ENCODE measurements at regions not wholly inside any gene's neighbourhood (a gene's known extent, or its start where the extent isn't known, plus 50 kb on each side); places are given as distances from the start of the nearest gene placed in this dataset.

DNA sequence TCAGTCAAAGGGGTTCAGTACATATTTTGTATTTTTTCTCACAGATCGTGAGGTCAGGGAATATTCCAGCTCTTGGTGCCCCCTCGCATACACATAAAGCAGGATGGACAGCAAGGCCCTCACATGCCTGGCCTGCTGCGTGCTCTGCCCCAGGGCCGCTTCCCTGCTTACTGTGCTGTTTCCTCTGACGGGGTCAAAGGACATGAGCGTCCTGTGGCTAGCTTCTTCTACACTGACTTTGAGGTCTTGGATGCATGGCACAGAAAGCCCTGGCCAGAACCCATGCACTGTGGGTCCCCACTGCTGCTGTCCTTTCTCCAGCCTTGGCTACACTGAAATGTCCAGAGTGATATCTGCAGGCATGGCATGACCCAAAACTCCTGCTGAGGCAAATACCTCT is 92.5 kb upstream of the GGTLC1 start:
- DNase-seq (ENCODE audit: low spot score, unreplicated experiment), result no peak
- Mint-ChIP-seq H3K27me3 (peaks cover 2% of the 10 kb centered on the region), H3K36me3 (ENCODE audit: insufficient read depth) (no peaks in the 10 kb centered on the region), H3K4me1 (ENCODE audit: low read depth) (no peaks in the 10 kb centered on the region), H3K4me3 (ENCODE audit: low read depth) (no peak overlapping the region), H3K9me3 (ENCODE audit: low read depth) (no peaks in the 10 kb centered on the region), H3K27ac (no peak overlapping the region)
- TF ChIP-seq, protein P1, sequence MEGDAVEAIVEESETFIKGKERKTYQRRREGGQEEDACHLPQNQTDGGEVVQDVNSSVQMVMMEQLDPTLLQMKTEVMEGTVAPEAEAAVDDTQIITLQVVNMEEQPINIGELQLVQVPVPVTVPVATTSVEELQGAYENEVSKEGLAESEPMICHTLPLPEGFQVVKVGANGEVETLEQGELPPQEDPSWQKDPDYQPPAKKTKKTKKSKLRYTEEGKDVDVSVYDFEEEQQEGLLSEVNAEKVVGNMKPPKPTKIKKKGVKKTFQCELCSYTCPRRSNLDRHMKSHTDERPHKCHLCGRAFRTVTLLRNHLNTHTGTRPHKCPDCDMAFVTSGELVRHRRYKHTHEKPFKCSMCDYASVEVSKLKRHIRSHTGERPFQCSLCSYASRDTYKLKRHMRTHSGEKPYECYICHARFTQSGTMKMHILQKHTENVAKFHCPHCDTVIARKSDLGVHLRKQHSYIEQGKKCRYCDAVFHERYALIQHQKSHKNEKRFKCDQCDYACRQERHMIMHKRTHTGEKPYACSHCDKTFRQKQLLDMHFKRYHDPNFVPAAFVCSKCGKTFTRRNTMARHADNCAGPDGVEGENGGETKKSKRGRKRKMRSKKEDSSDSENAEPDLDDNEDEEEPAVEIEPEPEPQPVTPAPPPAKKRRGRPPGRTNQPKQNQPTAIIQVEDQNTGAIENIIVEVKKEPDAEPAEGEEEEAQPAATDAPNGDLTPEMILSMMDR (IDR thresholded peaks at IDR 0.05; ENCODE audit: unreplicated experiment), result no peak

DNA sequence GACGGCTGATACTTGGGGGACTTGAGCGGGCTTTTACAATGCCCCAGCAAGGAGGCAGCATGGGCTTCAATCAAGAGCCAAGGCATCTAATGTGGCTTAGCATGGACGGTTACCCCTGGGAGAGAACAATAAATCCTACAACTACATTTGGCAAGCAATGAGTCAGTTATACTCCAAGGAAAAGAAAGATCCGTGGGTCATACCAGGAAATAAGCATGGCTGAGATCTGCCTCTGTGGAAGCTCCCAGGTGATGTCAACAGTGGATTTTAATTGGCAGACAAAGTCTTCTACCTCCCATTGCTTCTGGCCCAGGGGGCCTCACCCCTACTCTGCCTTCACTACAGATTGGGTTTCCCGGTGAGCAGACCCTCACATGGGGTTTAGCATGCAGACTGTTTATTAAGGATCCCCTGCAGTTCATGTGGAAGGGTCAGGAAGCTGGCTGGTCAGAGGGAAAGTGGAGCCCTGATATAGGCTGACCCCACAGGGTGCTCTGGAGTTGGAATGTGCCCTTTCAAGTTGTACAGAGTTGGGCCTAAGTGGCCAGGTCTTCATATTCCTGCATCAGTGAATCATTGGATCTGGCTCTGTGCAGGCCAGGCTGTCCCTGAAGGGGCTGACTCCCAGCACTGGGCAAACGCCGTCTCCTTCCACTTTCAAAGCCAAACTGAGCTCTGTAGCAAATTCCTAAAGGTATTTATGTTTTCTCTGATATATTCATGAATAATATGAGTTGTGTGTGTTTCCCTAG is 91.3 kb upstream of the GGTLC1 start:
- H3K4me1 Mint-ChIP-seq (ENCODE audit: low read depth), result no peaks in the 10 kb centered on the region
- no peak overlapping the region for H3K4me3 Mint-ChIP-seq (ENCODE audit: low read depth)
- no peaks in the 10 kb centered on the region for H3K9me3 Mint-ChIP-seq (ENCODE audit: low read depth)
- H3K36me3 Mint-ChIP-seq (ENCODE audit: insufficient read depth), result no peaks in the 10 kb centered on the region
- no peak overlapping the region for H3K27ac Mint-ChIP-seq
- no peak for DNase-seq (ENCODE audit: low spot score, unreplicated experiment)
- H3K27me3 Mint-ChIP-seq, result peaks cover 2% of the 10 kb centered on the region
- TF ChIP-seq, protein P1 (IDR thresholded peaks at IDR 0.05; ENCODE audit: unreplicated experiment), result no peak

DNA sequence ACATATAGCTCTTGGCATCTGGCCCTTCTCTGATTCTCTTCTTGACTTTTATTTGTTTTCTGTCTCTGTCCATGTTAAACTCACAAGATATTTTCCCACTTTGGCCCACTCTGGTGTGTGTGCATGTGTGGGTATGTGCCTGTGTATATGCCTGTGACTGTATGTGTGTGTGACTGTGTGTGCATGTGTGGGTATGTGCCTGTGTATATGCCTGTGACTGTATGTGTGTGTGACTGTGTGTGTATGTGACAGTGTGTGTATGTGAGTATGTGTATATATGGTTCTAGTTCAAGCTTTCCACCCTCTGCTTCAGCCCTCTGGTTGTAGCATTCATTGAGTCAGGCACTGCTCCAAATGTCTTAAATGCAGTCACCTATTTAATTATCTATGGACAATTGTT is 88.6 kb upstream of the GGTLC1 start:
- Mint-ChIP-seq H3K4me3 (ENCODE audit: low read depth) (no peak overlapping the region), H3K27ac (no peak overlapping the region), H3K36me3 (ENCODE audit: insufficient read depth) (no peaks in the 10 kb centered on the region), H3K4me1 (ENCODE audit: low read depth) (no peaks in the 10 kb centered on the region), H3K9me3 (ENCODE audit: low read depth) (no peaks in the 10 kb centered on the region), H3K27me3 (peaks cover 2% of the 10 kb centered on the region)
- no peak for DNase-seq (ENCODE audit: low spot score, unreplicated experiment)
- TF ChIP-seq, protein P1 (IDR thresholded peaks at IDR 0.05; ENCODE audit: unreplicated experiment), result no peak

DNA sequence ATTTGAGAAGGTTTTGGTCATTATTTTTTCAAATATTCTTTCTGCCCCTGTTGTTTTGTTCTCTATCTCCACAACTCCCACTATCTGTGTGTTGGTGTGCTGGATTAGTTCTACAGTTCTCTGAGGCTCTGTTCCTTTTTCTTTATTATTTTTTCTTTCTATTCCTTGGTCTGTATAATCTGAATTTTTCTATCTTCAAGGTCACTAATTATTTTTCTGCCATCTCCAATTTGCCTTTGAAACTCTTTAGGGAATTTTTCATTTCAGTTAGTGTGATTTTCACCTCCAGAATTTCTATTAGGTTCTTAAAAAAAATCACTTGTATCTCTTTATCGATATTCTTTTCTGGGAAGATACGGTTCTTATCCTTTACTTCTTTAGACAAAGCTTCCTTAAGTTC is 82.1 kb upstream of the GGTLC1 start:
- Mint-ChIP-seq H3K4me3 (ENCODE audit: low read depth) (no peak overlapping the region), H3K36me3 (ENCODE audit: insufficient read depth) (no peaks in the 10 kb centered on the region), H3K9me3 (ENCODE audit: low read depth) (no peaks in the 10 kb centered on the region), H3K27me3 (peaks cover 10% of the 10 kb centered on the region), H3K27ac (no peak overlapping the region), H3K4me1 (ENCODE audit: low read depth) (no peaks in the 10 kb centered on the region)
- TF ChIP-seq, protein P1 (IDR thresholded peaks at IDR 0.05; ENCODE audit: unreplicated experiment), result no peak
- DNase-seq (ENCODE audit: low spot score, unreplicated experiment), result no peak

DNA sequence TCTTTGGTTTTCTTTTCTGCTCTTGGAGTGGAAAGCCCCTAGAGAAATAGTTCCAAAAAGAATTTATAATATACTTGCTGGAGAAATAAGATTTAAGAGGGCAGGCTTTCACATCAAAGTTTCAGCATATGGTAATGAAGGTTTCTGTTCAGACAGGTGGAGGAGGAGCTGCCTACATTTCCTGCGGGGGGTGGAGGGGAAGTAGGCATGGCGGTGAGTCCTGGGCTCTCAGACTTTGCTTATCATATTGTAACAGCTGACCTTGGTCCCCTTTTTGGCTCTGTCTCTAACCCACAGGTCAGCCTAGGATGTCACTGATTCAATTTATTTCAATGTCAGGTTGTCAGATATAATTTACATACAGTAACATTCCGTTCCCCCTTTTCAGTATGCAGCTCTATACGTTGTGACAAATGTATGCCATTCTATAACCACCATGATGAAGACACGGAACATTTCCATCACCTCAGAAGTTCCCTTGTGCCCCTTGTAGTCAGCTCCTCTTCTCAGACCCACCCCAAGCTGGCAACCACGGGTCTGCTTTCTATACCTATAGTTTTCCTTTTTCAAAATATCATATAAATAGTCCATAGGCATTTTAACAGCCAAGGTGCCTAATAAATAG is 77.6 kb upstream of the GGTLC1 start:
- Mint-ChIP-seq H3K4me3 (ENCODE audit: low read depth) (no peak overlapping the region), H3K27ac (no peak overlapping the region)

More for the DNA sequence above, 77.6 kb upstream of the GGTLC1 start:
- peaks cover 10% of the 10 kb centered on the region for H3K27me3 Mint-ChIP-seq
- no peaks in the 10 kb centered on the region for H3K9me3 Mint-ChIP-seq (ENCODE audit: low read depth)
- no peak for DNase-seq (ENCODE audit: low spot score, unreplicated experiment)
- TF ChIP-seq, protein P1 (IDR thresholded peaks at IDR 0.05; ENCODE audit: unreplicated experiment), result no peak
- H3K36me3 Mint-ChIP-seq (ENCODE audit: insufficient read depth), result no peaks in the 10 kb centered on the region
- no peaks in the 10 kb centered on the region for H3K4me1 Mint-ChIP-seq (ENCODE audit: low read depth)

Measured in progenitor cell of endocrine pancreas (in vitro differentiated cells).